ENCODE measurements at regions not wholly inside any gene's neighbourhood (a gene's known extent, or its start where the extent isn't known, plus 50 kb on each side); places are given as distances from the start of the nearest gene placed in this dataset.

DNA sequence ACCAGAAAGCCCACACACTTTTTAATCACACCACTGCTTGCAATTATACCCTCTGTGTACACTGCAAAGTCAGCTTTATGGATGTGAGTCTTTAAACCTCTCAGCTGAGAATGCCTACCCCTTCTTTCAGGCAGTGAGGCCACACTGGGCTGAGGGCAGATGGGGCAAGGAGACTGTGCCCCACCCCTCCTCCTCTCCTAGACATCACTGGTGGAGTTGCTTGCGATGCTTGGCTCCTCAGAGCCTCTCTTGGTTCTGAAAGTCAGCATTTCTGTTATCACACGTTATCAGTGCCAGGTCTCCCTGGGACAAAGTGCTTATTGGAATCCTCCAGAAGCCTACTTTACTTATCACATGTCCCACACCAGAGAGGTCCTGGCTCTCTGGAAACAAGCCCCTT lies 128.2 kb downstream of the ZNF621 start:
- Histone ChIP-seq H3K27ac (no peak overlapping the region), H3K4me1 (ENCODE audit: low read depth, poor library complexity, severe bottlenecking) (no peaks in the 10 kb centered on the region), H4K20me1 (ENCODE audit: insufficient read depth) (no peaks in the 10 kb centered on the region), H3K36me3 (ENCODE audit: insufficient read depth) (no peaks in the 10 kb centered on the region), H2AFZ (ENCODE audit: low read depth) (no peak overlapping the region), H3K79me2 (ENCODE audit: insufficient read depth, low read depth) (no peaks in the 10 kb centered on the region), H3K27me3 (ENCODE audit: insufficient read depth, low read depth) (no peaks in the 10 kb centered on the region), H3K9ac (no peak overlapping the region), H3K4me3 (IDR thresholded peaks at IDR 0.05; ENCODE audit: insufficient read depth, low read depth, low read length) (no peak overlapping the region), H3K4me2 (no peak overlapping the region)
- no peak for TF ChIP-seq CTCF (conservative IDR thresholded peaks at IDR 0.05; ENCODE audit: low read depth, low read length)

- Histone ChIP-seq H3K4me3 (IDR thresholded peaks at IDR 0.05; ENCODE audit: insufficient read depth, low read depth, low read length) (no peak overlapping the region), H3K4me2 (no peak overlapping the region), H3K79me2 (ENCODE audit: insufficient read depth, low read depth) (no peaks in the 10 kb centered on the region), H2AFZ (ENCODE audit: low read depth) (no peak overlapping the region), H3K27me3 (ENCODE audit: insufficient read depth, low read depth) (no peaks in the 10 kb centered on the region), H3K36me3 (ENCODE audit: insufficient read depth) (no peaks in the 10 kb centered on the region), H3K27ac (no peak overlapping the region), H3K9ac (no peak overlapping the region), H3K4me1 (ENCODE audit: low read depth, poor library complexity, severe bottlenecking) (no peaks in the 10 kb centered on the region), H4K20me1 (ENCODE audit: insufficient read depth) (no peaks in the 10 kb centered on the region)
- TF ChIP-seq CTCF (conservative IDR thresholded peaks at IDR 0.05; ENCODE audit: low read depth, low read length) = no peak
These were observed 129.1 kb downstream of the ZNF621 start for GRCh38 chr3:40653878-40654277.

- no peak overlapping the region for H3K27ac ChIP-seq
- H3K36me3 ChIP-seq (ENCODE audit: insufficient read depth) = no peaks in the 10 kb centered on the region
- no peaks in the 10 kb centered on the region for H3K27me3 ChIP-seq (ENCODE audit: insufficient read depth, low read depth)
- no peaks in the 10 kb centered on the region for H4K20me1 ChIP-seq (ENCODE audit: insufficient read depth)
- no peak overlapping the region for H3K4me3 ChIP-seq (IDR thresholded peaks at IDR 0.05; ENCODE audit: insufficient read depth, low read depth, low read length)
- TF ChIP-seq CTCF (conservative IDR thresholded peaks at IDR 0.05; ENCODE audit: low read depth, low read length) = no peak
- H3K9ac ChIP-seq = no peak overlapping the region
- no peaks in the 10 kb centered on the region for H3K4me1 ChIP-seq (ENCODE audit: low read depth, poor library complexity, severe bottlenecking)
- no peak overlapping the region for H2AFZ ChIP-seq (ENCODE audit: low read depth)
- no peak overlapping the region for H3K4me2 ChIP-seq
- no peaks in the 10 kb centered on the region for H3K79me2 ChIP-seq (ENCODE audit: insufficient read depth, low read depth)
These were observed 130.8 kb downstream of the ZNF621 start for GRCh38 chr3:40655551-40655950.

DNA sequence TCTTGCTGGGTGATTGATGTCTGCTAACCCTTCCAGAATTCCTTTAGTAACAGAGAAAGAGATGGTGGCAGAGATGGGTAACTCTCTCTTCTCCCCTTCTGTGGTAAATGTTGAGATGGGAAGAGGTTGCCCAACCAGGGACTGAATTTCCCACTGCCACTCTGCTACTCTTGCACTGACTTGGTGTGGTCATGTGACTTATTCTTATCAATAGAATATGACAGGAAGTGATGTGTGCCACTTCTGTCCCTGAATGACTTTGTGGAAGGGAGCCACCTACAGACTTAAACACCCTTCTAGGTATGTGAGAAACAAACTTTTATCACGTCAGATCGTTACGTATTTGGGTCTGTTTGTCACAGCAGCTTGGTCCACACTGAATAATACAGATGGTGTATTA lies 132.9 kb downstream of the ZNF621 start:
- no peak overlapping the region for H3K27ac ChIP-seq
- H3K9ac ChIP-seq = no peak overlapping the region
- TF ChIP-seq CTCF (conservative IDR thresholded peaks at IDR 0.05; ENCODE audit: low read depth, low read length) = no peak
- H2AFZ ChIP-seq (ENCODE audit: low read depth) = no peak overlapping the region
- no peaks in the 10 kb centered on the region for H4K20me1 ChIP-seq (ENCODE audit: insufficient read depth)
- H3K79me2 ChIP-seq (ENCODE audit: insufficient read depth, low read depth) = no peaks in the 10 kb centered on the region
- H3K4me2 ChIP-seq = no peak overlapping the region
- no peaks in the 10 kb centered on the region for H3K4me1 ChIP-seq (ENCODE audit: low read depth, poor library complexity, severe bottlenecking)
- H3K27me3 ChIP-seq (ENCODE audit: insufficient read depth, low read depth) = no peaks in the 10 kb centered on the region
- H3K36me3 ChIP-seq (ENCODE audit: insufficient read depth) = no peaks in the 10 kb centered on the region
- H3K4me3 ChIP-seq (IDR thresholded peaks at IDR 0.05; ENCODE audit: insufficient read depth, low read depth, low read length) = no peak overlapping the region

- TF ChIP-seq CTCF (conservative IDR thresholded peaks at IDR 0.05; ENCODE audit: low read depth, low read length) = no peak
- H4K20me1 ChIP-seq (ENCODE audit: insufficient read depth) = no peaks in the 10 kb centered on the region
- no peak overlapping the region for H3K27ac ChIP-seq
- no peak overlapping the region for H3K4me2 ChIP-seq
- no peak overlapping the region for H3K9ac ChIP-seq
- H3K4me1 ChIP-seq (ENCODE audit: low read depth, poor library complexity, severe bottlenecking) = no peaks in the 10 kb centered on the region
- H3K36me3 ChIP-seq (ENCODE audit: insufficient read depth) = no peaks in the 10 kb centered on the region
- H3K4me3 ChIP-seq (IDR thresholded peaks at IDR 0.05; ENCODE audit: insufficient read depth, low read depth, low read length) = no peak overlapping the region
- no peak overlapping the region for H2AFZ ChIP-seq (ENCODE audit: low read depth)
- H3K79me2 ChIP-seq (ENCODE audit: insufficient read depth, low read depth) = no peaks in the 10 kb centered on the region
- no peaks in the 10 kb centered on the region for H3K27me3 ChIP-seq (ENCODE audit: insufficient read depth, low read depth)
These were observed 133.5 kb downstream of the ZNF621 start for GRCh38 chr3:40658305-40658704.

Measured in KMS-11 (cell line).